CD4-positive, alpha-beta memory T cell (primary cell): ENCODE measurements at regions not wholly inside any gene's neighbourhood (a gene's known extent, or its start where the extent isn't known, plus 50 kb on each side); places are given as distances from the start of the nearest gene placed in this dataset.

ENCODE experiments used
- CTCF ChIA-PET: fragments of 350-600 bp; sonication (Branson Sonifier 250); formaldehyde crosslinking; loops from one replicate; lab custom pipeline; 2021; ENCODE audit warnings: inconsistent platforms; ENCODE audit not compliant: partially characterized antibody; lab: Charles Lee
- POLR2A ChIA-PET: fragments of 350-600 bp; sonication (Branson Sonifier 250); formaldehyde crosslinking; loops from one replicate; lab custom pipeline; 2021; ENCODE audit not compliant: partially characterized antibody; lab: Charles Lee
- DNase-seq, 5 donors: peaks; one replicate each; pipeline versions ENCODE4 v3.0.0 to v3.0.0-alpha.2; 2020 to 2022; ENCODE audit warnings: mixed read lengths in 1 of 5
- H3K27ac ChIP-seq: one replicate; pipeline ENCODE4 v1.7.0; 2013; ENCODE audit warnings: low read depth, low read length
- H3K27me3 ChIP-seq: 2 replicates; pipeline ENCODE4 v1.7.0; 2013; ENCODE audit warnings: mild to moderate bottlenecking, low read length, moderate library complexity; ENCODE audit not compliant: insufficient read depth
- H3K36me3 ChIP-seq: 2 replicates; pipeline ENCODE4 v1.7.0; 2013; ENCODE audit warnings: mild to moderate bottlenecking, low read length, moderate library complexity; ENCODE audit not compliant: insufficient read depth
- H3K4me1 ChIP-seq: 2 replicates; pipeline ENCODE4 v1.7.0; 2013; ENCODE audit warnings: mild to moderate bottlenecking, low read length, moderate library complexity; ENCODE audit not compliant: insufficient read depth
- H3K4me3 ChIP-seq, 2 donors: one replicate each; pipeline ENCODE4 v1.7.0; 2013; ENCODE audit warnings: low read length in 2 of 2, mild to moderate bottlenecking in 1 of 2
- H3K9me3 ChIP-seq, 2 donors: one replicate each; pipeline ENCODE4 v1.7.0; 2013; ENCODE audit warnings: low read length in 2 of 2, control low read depth in 1 of 2; ENCODE audit not compliant: control insufficient read depth in 1 of 2
- H3K27ac Mint-ChIP-seq, 7 donors: one replicate each; pipeline ENCODE4 v1.8.0; 2020 to 2021; ENCODE audit warnings: mixed read lengths in 7 of 7, mild to moderate bottlenecking in 6 of 7, inconsistent platforms in 3 of 7, moderate library complexity in 3 of 7
- H3K27me3 Mint-ChIP-seq, 2 donors: one replicate each; pipeline ENCODE4 v1.8.0; 2020 to 2021; ENCODE audit warnings: mixed read lengths in 2 of 2
- H3K36me3 Mint-ChIP-seq, 2 donors: one replicate each; pipeline ENCODE4 v1.8.0; 2020 to 2021; ENCODE audit warnings: mixed read lengths in 2 of 2, inconsistent platforms in 1 of 2, mild to moderate bottlenecking in 1 of 2
- H3K4me1 Mint-ChIP-seq, 4 donors: one replicate each; pipeline ENCODE4 v1.8.0; 2020 to 2021; ENCODE audit warnings: mixed read lengths in 4 of 4, mild to moderate bottlenecking in 1 of 4
- H3K4me3 Mint-ChIP-seq, 8 donors: one replicate each; pipeline ENCODE4 v1.8.0; 2020 to 2021; ENCODE audit warnings: mixed read lengths in 8 of 8, mild to moderate bottlenecking in 7 of 8, moderate library complexity in 6 of 8, inconsistent platforms in 3 of 8
- H3K9me3 Mint-ChIP-seq, 8 donors: one replicate each; pipeline ENCODE4 v1.8.0; 2020 to 2021; ENCODE audit warnings: mixed read lengths in 8 of 8, mild to moderate bottlenecking in 5 of 8, inconsistent platforms in 3 of 8, moderate library complexity in 1 of 8
- intact Hi-C: fragments of 100-400 bp; cut with micrococcal nuclease; formaldehyde crosslinking; loops from one replicate; pipeline ENCODE4 v1.15.1; 2023

DNA sequence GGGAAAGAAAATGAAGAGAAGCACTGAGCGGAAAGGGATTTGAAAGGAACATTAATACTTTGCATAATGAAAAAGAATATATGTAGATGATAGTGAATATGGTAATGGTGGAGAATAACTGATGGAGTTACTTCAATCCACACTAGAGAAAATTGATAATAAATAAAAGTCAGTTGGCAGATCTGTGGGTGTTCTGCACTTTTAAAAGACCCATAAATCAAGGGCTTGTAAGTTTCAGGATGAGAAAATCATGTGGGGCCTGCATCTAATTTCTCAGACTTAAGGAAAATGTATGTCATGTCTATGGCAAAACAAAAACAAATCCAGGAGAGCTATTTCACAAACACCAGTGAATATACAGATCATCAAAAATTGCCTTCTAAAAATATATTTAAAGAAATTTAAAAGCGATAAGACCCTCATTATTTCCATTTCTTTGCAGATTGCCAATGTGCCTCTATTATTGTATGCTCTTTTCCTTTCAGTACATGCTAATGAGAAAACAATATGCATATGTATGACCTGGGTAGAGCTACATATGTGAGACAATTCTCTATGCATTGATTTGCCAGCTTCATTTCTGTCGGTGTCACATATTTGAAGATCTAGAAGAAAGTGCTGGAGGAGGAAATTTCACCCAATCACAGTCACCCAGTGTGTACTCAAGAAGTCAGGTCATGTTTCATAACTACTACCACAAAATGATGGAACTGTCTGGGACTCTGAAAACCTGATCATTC is 269.9 kb upstream of the PDZRN3 start:
- no peaks in the 10 kb centered on the region for H3K4me1 Mint-ChIP-seq
- H3K4me3 Mint-ChIP-seq, result no peak overlapping the region
- POLR2A ChIA-PET, result no interaction called here
- Histone ChIP-seq H3K27ac (no peak overlapping the region), H3K4me1 (no peaks in the 10 kb centered on the region), H3K9me3 (no peaks in the 10 kb centered on the region), H3K4me3 (no peak overlapping the region), H3K27me3 (no peaks in the 10 kb centered on the region), H3K36me3 (no peaks in the 10 kb centered on the region)
- DNase-seq, result no peak
- H3K9me3 Mint-ChIP-seq, result peaks cover 0 to 6% (median 2%) of the 10 kb centered on the region in 8 donors
- CTCF ChIA-PET, result no interaction called here
- H3K27me3 Mint-ChIP-seq, result no peaks in the 10 kb centered on the region
- intact Hi-C loops, result no loop called here
- H3K36me3 Mint-ChIP-seq, result no peaks in the 10 kb centered on the region
- no peak overlapping the region for H3K27ac Mint-ChIP-seq

DNA sequence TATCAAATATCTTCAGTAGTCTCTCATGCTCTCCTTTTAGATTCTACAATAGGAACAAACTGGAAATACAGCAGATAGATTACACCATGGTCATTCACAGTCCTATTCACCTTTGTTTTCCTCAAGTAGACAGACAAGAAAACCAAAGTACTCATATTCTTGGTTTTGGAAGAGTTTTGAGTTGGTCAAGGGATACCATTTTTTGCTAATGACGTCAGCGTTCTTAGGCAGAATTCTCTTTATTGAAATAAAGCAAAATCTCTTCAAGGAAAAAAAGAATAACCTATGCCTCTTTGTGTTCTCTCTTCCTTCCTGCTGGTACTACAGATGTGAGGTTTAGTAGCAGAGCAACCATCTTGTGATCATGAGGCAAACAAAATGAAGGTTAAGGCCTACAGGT is 268.3 kb upstream of the PDZRN3 start:
- Mint-ChIP-seq H3K4me1 (no peaks in the 10 kb centered on the region), H3K4me3 (no peak overlapping the region), H3K27me3 (no peaks in the 10 kb centered on the region), H3K36me3 (no peaks in the 10 kb centered on the region), H3K9me3 (peaks cover 0 to 6% (median 3%) of the 10 kb centered on the region in 8 donors), H3K27ac (no peak overlapping the region)
- no peaks in the 10 kb centered on the region for H3K4me1 ChIP-seq
- H3K27me3 ChIP-seq, result no peaks in the 10 kb centered on the region
- ChIA-PET POLR2A (no interaction called here), CTCF (no interaction called here)
- no peak overlapping the region for H3K4me3 ChIP-seq
- no peak for DNase-seq
- H3K36me3 ChIP-seq, result no peaks in the 10 kb centered on the region
- no peak overlapping the region for H3K27ac ChIP-seq
- no peaks in the 10 kb centered on the region for H3K9me3 ChIP-seq
- intact Hi-C loops, result no loop called here

DNA sequence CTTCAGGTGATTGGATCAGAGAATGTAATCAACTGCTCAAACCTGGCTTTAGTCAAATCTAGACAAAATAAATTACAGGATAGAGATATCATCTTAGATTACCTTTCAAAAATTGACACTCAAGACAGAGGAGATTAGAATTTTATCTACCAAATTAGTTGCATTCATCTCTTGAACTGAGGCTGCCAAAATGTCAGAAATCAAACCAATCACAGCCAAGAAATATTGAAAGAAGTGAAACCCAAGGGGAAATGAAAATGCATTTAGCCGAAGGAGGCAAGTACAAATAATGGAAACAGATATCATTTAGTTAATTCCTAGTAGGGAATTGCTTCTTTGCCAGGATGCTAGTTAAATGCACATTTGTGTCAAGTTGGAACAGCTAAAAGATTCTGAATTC is 261.1 kb upstream of the PDZRN3 start:
- Mint-ChIP-seq H3K4me1 (no peaks in the 10 kb centered on the region), H3K27ac (no peak overlapping the region), H3K4me3 (no peak overlapping the region), H3K36me3 (no peaks in the 10 kb centered on the region), H3K9me3 (peaks cover 2 to 13% (median 4%) of the 10 kb centered on the region in 8 donors), H3K27me3 (no peaks in the 10 kb centered on the region)
- CTCF ChIA-PET, result no interaction called here
- H3K4me3 ChIP-seq, result no peak overlapping the region
- H3K9me3 ChIP-seq, result no peaks in the 10 kb centered on the region
- intact Hi-C loops, result no loop called here
- POLR2A ChIA-PET, result no interaction called here
- H3K36me3 ChIP-seq, result no peaks in the 10 kb centered on the region
- no peak overlapping the region for H3K27ac ChIP-seq
- no peak for DNase-seq
- H3K27me3 ChIP-seq, result no peaks in the 10 kb centered on the region
- H3K4me1 ChIP-seq, result no peaks in the 10 kb centered on the region

DNA sequence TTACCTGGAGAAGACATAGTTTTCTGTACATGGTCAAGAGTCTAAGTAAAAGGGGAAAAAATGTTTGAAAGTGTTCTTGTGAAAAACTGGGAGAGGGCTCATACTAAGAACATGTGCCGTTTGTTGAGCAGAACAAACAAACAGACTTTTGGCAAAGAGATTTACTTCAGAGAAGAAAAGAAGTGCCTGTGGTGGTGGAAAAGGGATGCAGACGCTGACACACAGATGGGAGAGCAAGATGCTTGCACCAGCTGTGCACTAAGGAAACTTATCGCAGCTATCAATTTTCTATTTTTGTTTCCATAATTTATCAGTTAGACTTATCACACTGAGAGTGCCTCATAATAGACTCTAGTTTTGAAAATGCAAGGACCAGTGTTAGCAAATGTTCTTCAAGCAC is 259.6 kb upstream of the PDZRN3 start:
- POLR2A ChIA-PET, result no interaction called here
- H3K4me3 Mint-ChIP-seq, result no peak overlapping the region
- H3K4me1 Mint-ChIP-seq, result no peaks in the 10 kb centered on the region
- intact Hi-C loops, result no loop called here
- H3K9me3 ChIP-seq, result no peaks in the 10 kb centered on the region
- CTCF ChIA-PET, result no interaction called here
- no peaks in the 10 kb centered on the region for H3K4me1 ChIP-seq
- DNase-seq, result no peak
- no peaks in the 10 kb centered on the region for H3K27me3 ChIP-seq
- no peak overlapping the region for H3K4me3 ChIP-seq
- H3K27me3 Mint-ChIP-seq, result no peaks in the 10 kb centered on the region
- no peak overlapping the region for H3K27ac ChIP-seq
- peaks cover 2 to 19% (median 6%) of the 10 kb centered on the region in 8 donors for H3K9me3 Mint-ChIP-seq
- H3K36me3 Mint-ChIP-seq, result no peaks in the 10 kb centered on the region
- no peaks in the 10 kb centered on the region for H3K36me3 ChIP-seq
- H3K27ac Mint-ChIP-seq, result no peak overlapping the region

DNA sequence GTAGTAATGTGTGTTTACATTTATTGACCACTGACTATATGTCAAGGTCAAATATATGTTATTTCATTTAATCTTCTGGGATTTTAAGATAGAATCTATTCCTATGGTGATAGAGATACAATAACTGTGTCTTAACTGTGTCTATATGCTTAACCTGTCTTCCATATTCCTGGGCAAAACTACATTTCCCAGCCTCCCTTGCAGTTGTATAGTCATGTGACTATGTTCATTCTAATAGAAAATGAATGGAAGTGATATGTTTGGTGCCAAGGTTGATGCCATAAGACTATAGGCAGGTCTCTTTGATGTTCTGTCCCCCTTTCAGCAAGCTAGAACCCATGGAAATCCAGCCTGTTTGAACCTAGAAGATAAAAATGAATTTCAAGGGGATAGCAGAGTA is 258.8 kb upstream of the PDZRN3 start:
- H3K4me1 Mint-ChIP-seq, result no peaks in the 10 kb centered on the region
- H3K36me3 ChIP-seq, result no peaks in the 10 kb centered on the region
- no peak overlapping the region for H3K4me3 Mint-ChIP-seq
- H3K9me3 Mint-ChIP-seq, result peaks cover 3 to 17% (median 6%) of the 10 kb centered on the region in 8 donors
- intact Hi-C loops, result no loop called here
- H3K36me3 Mint-ChIP-seq, result no peaks in the 10 kb centered on the region
- no peak overlapping the region for H3K27ac Mint-ChIP-seq
- CTCF ChIA-PET, result no interaction called here
- no peak overlapping the region for H3K4me3 ChIP-seq
- no peaks in the 10 kb centered on the region for H3K27me3 Mint-ChIP-seq
- no peaks in the 10 kb centered on the region for H3K27me3 ChIP-seq
- DNase-seq, result no peak
- no peaks in the 10 kb centered on the region for H3K4me1 ChIP-seq
- POLR2A ChIA-PET, result no interaction called here
- H3K9me3 ChIP-seq, result no peaks in the 10 kb centered on the region
- H3K27ac ChIP-seq, result no peak overlapping the region

- Mint-ChIP-seq H3K36me3 (no peaks in the 10 kb centered on the region), H3K27me3 (no peaks in the 10 kb centered on the region), H3K27ac (no peak overlapping the region), H3K4me3 (no peak overlapping the region), H3K4me1 (no peaks in the 10 kb centered on the region), H3K9me3 (peaks cover 2 to 14% (median 8%) of the 10 kb centered on the region in 8 donors)
- ChIA-PET POLR2A (no interaction called here), CTCF (no interaction called here)
- Histone ChIP-seq H3K36me3 (no peaks in the 10 kb centered on the region), H3K27me3 (no peaks in the 10 kb centered on the region), H3K4me1 (no peaks in the 10 kb centered on the region), H3K4me3 (no peak overlapping the region), H3K27ac (no peak overlapping the region), H3K9me3 (no peaks in the 10 kb centered on the region)
- no peak for DNase-seq
- intact Hi-C loops, result no loop called here
These were observed 250.0 kb upstream of the PDZRN3 start for GRCh38 chr3:73874606-73875369.

- Histone ChIP-seq H3K4me3 (no peak overlapping the region), H3K27ac (no peak overlapping the region), H3K27me3 (no peaks in the 10 kb centered on the region), H3K36me3 (no peaks in the 10 kb centered on the region), H3K9me3 (no peaks in the 10 kb centered on the region), H3K4me1 (no peaks in the 10 kb centered on the region)
- Mint-ChIP-seq H3K4me3 (no peak overlapping the region), H3K4me1 (no peaks in the 10 kb centered on the region), H3K9me3 (peaks cover 2 to 17% (median 8%) of the 10 kb centered on the region in 8 donors), H3K36me3 (no peaks in the 10 kb centered on the region), H3K27me3 (no peaks in the 10 kb centered on the region), H3K27ac (no peak overlapping the region)
- intact Hi-C loops, result no loop called here
- ChIA-PET CTCF (no interaction called here), POLR2A (no interaction called here)
- no peak for DNase-seq
These were observed 249.4 kb upstream of the PDZRN3 start for GRCh38 chr3:73874161-73874560.
